Superior temporal gyrus (tissue), 1 donor: ENCODE measurements at regions not wholly inside any gene's neighbourhood (a gene's known extent, or its start where the extent isn't known, plus 50 kb on each side); places are given as distances from the start of the nearest gene placed in this dataset.

Experiments
- DNase-seq: peaks from one replicate; pipeline ENCODE4 v3.0.0-alpha.2; 2016; ENCODE audit errors: extremely low spot score

- peak; percentile 51 for DNase-seq
These were observed 173.2 kb upstream of the PRPS1L1 start for GRCh38 chr7:18200855-18201254.

- no peak for DNase-seq
These were observed 173.7 kb upstream of the PRPS1L1 start for GRCh38 chr7:18201350-18201749.

- DNase-seq: no peak
These were observed 174.8 kb upstream of the PRPS1L1 start for GRCh38 chr7:18202315-18203045.

- DNase-seq: no peak
These were observed 178.7 kb upstream of the PRPS1L1 start for GRCh38 chr7:18206331-18206730.

GRCh38 chr7:18208921-18209320, 181.3 kb upstream of the PRPS1L1 start:
- DNase-seq: no peak

- no peak for DNase-seq
These were observed 182.7 kb upstream of the PRPS1L1 start for GRCh38 chr7:18210377-18210776.

GRCh38 chr7:18210788-18211187, 183.1 kb upstream of the PRPS1L1 start:
- no peak for DNase-seq

GRCh38 chr7:18212308-18212707, 184.7 kb upstream of the PRPS1L1 start:
- no peak for DNase-seq

- no peak for DNase-seq
These were observed 185.1 kb upstream of the PRPS1L1 start for GRCh38 chr7:18212758-18213157.

- no peak for DNase-seq
These were observed 186.0 kb upstream of the PRPS1L1 start for GRCh38 chr7:18213652-18214051.

- no peak for DNase-seq
These were observed 188.6 kb upstream of the PRPS1L1 start for GRCh38 chr7:18216270-18216669.

GRCh38 chr7:18221377-18222293, 194.0 kb upstream of the PRPS1L1 start:
- no peak for DNase-seq

- no peak for DNase-seq
These were observed 195.0 kb upstream of the PRPS1L1 start for GRCh38 chr7:18222636-18223035.

- DNase-seq: no peak
These were observed 196.5 kb upstream of the PRPS1L1 start for GRCh38 chr7:18224138-18224537.

- peak; percentile 66 for DNase-seq
These were observed 197.4 kb upstream of the PRPS1L1 start for GRCh38 chr7:18225067-18225466.

GRCh38 chr7:18226598-18226997, 199.0 kb upstream of the PRPS1L1 start:
- no peak for DNase-seq

- DNase-seq: no peak
These were observed 201.0 kb upstream of the PRPS1L1 start for GRCh38 chr7:18228686-18229085.

GRCh38 chr7:18230271-18230670, 202.6 kb upstream of the PRPS1L1 start:
- no peak for DNase-seq

GRCh38 chr7:18231854-18232253, 204.2 kb upstream of the PRPS1L1 start:
- DNase-seq: no peak

- no peak for DNase-seq
These were observed 206.9 kb upstream of the PRPS1L1 start for GRCh38 chr7:18234519-18234918.

- no peak for DNase-seq
These were observed 208.2 kb upstream of the PRPS1L1 start for GRCh38 chr7:18235819-18236218.

- no peak for DNase-seq
These were observed 211.6 kb upstream of the PRPS1L1 start for GRCh38 chr7:18239212-18239611.
